GM20000 (cell line): ENCODE measurements at regions not wholly inside any gene's neighbourhood (a gene's known extent, or its start where the extent isn't known, plus 50 kb on each side); places are given as distances from the start of the nearest gene placed in this dataset.

ENCODE experiments used
- DNase-seq: peaks from one replicate; pipeline ENCODE4 v3.0.0; 2012; ENCODE audit warnings: low spot score
- TF ChIP-seq, protein P1 (sequence below): IDR thresholded peaks from 2 replicates; pipeline ENCODE4 v1.5.1; 2012; ENCODE audit warnings: mild to moderate bottlenecking, control low read depth; ENCODE audit errors: extremely low read depth, missing control alignments

DNA sequence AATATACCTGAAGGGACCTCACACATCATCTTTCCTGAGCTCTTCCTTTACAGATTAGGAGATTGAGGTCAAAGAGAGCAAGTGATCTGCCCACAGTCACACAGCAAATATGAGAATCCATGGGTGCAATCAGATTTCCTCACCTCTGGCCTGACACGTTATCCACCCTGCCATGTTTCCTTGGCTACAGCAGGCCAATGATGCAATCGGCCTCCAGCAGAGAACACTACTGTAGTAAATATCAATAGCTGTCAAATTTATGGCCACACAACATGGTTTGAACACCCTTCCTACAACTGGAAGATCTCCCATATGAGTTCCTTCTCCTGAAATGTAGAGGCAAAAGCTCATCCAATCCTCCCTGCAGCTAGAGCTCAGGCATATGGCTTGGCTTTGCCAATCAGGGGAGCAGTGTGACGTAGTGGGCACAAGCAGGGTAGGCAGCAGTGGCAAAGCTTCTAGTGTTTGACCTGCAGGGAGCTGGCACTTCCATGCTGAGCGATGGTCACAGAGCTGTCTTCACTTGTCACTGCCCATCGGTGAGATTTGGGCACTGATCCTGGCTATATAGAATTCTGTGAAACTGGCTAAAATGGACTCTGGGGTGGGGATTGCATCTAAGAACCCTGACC lies 271.3 kb downstream of the TJP1 start:
- no peak for DNase-seq
- TF ChIP-seq, protein P1, sequence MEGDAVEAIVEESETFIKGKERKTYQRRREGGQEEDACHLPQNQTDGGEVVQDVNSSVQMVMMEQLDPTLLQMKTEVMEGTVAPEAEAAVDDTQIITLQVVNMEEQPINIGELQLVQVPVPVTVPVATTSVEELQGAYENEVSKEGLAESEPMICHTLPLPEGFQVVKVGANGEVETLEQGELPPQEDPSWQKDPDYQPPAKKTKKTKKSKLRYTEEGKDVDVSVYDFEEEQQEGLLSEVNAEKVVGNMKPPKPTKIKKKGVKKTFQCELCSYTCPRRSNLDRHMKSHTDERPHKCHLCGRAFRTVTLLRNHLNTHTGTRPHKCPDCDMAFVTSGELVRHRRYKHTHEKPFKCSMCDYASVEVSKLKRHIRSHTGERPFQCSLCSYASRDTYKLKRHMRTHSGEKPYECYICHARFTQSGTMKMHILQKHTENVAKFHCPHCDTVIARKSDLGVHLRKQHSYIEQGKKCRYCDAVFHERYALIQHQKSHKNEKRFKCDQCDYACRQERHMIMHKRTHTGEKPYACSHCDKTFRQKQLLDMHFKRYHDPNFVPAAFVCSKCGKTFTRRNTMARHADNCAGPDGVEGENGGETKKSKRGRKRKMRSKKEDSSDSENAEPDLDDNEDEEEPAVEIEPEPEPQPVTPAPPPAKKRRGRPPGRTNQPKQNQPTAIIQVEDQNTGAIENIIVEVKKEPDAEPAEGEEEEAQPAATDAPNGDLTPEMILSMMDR = no peak

DNA sequence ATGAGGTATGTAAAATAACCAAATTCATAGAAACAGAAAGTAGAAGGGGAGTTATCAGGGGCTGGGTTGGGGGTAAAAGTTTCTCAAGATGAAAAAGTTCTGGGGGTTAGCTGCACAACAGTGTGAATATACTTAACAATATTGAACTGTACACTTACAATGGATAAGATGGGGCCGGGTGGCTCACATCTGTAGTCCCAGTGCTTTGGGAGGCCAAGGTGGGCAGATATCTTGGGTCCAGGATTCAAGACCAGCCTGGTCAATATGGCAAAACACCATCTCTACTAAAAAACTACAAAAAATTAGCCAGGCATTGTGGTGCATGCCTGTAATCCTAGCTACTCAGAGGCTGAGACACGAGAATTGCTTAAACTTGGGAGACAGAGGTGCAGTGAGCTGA lies 274.3 kb downstream of the TJP1 start:
- DNase-seq = no peak
- TF ChIP-seq, protein P1 = no peak

DNA sequence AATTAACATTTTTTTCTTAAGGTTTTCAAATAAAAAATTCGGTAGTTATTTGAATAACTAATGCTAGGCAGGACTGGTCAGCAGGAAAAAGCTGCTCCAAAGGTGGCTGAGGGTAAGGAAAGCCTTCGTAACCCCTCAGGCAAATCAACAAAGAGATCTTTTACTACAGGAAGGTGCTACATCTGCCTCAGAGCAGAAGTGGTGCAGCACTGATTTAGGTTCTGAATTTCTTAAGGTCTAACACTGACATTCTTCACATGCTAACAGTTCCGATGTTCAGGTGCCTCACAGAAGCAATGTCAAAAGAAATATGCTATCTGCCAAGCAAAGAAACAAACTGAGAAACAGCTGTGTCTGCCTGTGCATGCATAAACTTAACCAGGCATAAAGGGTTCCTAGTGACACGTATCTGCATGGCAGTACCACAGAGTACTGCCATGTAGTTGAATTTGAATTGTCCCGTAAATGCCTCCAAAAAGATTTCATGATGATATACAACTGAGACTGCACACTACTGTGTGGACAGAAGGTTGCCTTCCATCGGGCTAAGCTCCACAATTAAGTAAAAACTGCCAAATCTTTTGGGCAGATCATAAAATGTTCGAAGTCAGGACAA lies 275.0 kb upstream of the NSMCE3 start:
- no peak for DNase-seq
- TF ChIP-seq, protein P1 = no peak

DNA sequence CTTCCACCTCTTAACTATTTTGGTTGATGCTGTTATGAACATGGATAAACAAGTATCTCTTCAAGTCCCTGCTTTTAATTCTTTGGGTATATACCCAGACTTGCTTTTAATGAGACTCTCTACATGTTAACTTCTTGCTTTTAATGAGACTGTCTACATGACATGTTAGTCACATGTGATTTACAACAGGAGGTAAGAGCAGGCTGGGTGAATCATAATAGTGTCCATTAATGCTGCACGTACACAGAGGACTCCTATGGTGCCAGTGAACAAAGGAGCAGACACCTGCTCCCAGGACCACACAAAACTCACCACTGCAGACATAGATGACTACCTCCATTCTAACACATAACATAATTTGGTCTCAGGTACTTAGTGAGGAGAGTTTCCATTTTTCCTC lies 273.4 kb upstream of the NSMCE3 start:
- TF ChIP-seq, protein P1 = no peak
- no peak for DNase-seq

DNA sequence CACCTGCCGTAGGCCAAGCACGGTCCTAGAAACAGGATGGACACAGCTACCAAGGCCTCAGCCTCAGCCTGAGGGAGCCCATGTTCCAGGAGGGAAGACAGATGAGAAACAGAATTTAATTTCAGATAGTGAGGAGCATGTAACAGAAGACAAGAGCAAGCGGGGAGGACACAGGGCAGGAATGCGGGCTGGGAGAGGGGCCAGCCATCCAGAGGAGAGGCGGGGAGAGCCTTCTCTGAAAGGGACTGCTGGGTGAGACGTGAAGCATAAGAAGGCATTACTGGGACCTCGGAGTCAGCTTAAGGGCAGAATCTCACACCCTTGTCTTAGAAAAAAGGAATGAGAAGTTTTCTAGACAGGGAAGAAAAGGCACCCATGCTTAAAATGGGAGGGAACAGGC lies 271.7 kb upstream of the NSMCE3 start:
- no peak for DNase-seq
- TF ChIP-seq, protein P1 = no peak

DNA sequence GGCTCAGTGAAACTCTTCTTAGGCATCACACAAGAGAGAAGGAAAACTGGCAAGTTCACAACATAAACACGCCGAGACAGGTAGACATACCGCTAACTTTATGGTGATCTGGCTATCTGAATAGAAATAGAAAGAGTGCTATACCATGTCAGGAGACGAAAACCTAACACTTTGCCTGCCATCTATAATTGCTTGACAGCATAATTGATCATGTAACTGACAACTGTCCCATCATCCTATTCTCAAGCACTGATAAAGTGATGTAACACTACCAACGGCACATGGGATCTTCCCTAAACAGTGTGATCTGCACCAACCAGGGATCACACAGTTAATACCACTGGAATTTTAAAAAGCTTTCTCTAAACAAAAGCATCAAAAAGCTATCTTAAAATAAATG lies 270.9 kb upstream of the NSMCE3 start:
- no peak for DNase-seq
- TF ChIP-seq, protein P1 = no peak

DNA sequence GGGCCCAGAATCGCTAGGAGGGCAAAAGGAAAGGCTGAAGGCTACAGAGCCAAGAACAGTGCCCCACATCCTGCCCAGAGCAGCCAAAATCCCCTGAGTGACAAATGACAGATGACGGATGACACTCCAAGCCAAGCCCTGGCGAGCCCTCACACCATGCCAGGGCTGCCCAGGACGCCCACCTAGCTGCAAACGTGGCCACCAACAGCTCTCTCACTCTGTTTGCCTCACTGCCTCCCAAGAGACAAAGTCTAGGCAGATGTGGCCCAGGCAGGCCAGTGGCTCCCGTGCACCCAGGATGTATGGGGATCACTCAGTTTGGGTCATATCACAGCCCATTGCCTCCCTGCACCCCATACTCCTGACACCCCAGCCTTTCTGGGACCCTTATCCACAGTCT lies 270.1 kb upstream of the NSMCE3 start:
- TF ChIP-seq, protein P1 = no peak
- DNase-seq = no peak
